ENCODE measurements at regions not wholly inside any gene's neighbourhood (a gene's known extent, or its start where the extent isn't known, plus 50 kb on each side); places are given as distances from the start of the nearest gene placed in this dataset.

- TF ChIP-seq ZNF274 (IDR thresholded peaks at IDR 0.05; ENCODE audit: low read depth, low read length) = no peak
- no peak overlapping the region for H3K4me3 ChIP-seq (ENCODE audit: low read length)
Measured at GRCh38 chr3:31358473-31359070, 174.2 kb upstream of the STT3B start.

GRCh38 chr3:31361371-31362273 lies 171.1 kb upstream of the STT3B start:
- no peak overlapping the region for H3K4me3 ChIP-seq (ENCODE audit: low read length)

GRCh38 chr3:31364188-31364587 lies 168.5 kb upstream of the STT3B start:
- no peak for TF ChIP-seq ZNF274 (IDR thresholded peaks at IDR 0.05; ENCODE audit: low read depth, low read length)
- H3K4me3 ChIP-seq (ENCODE audit: low read length) = no peak overlapping the region

More at GRCh38 chr3:31361371-31362273, 171.1 kb upstream of the STT3B start:
- TF ChIP-seq ZNF274 (IDR thresholded peaks at IDR 0.05; ENCODE audit: low read depth, low read length) = no peak

- H3K4me3 ChIP-seq (ENCODE audit: low read length) = no peak overlapping the region
- no peak for TF ChIP-seq ZNF274 (IDR thresholded peaks at IDR 0.05; ENCODE audit: low read depth, low read length)
Measured at GRCh38 chr3:31364711-31365110, 168.0 kb upstream of the STT3B start.

- no peak overlapping the region for H3K4me3 ChIP-seq (ENCODE audit: low read length)
- no peak for TF ChIP-seq ZNF274 (IDR thresholded peaks at IDR 0.05; ENCODE audit: low read depth, low read length)
Measured at GRCh38 chr3:31367518-31367917, 165.2 kb upstream of the STT3B start.

GRCh38 chr3:31369637-31370379 lies 162.9 kb upstream of the STT3B start:
- H3K4me3 ChIP-seq (ENCODE audit: low read length) = no peak overlapping the region
- TF ChIP-seq ZNF274 (IDR thresholded peaks at IDR 0.05; ENCODE audit: low read depth, low read length) = no peak

GRCh38 chr3:31370380-31370666 lies 162.4 kb upstream of the STT3B start:
- no peak overlapping the region for H3K4me3 ChIP-seq (ENCODE audit: low read length)
- TF ChIP-seq ZNF274 (IDR thresholded peaks at IDR 0.05; ENCODE audit: low read depth, low read length) = no peak

- no peak overlapping the region for H3K4me3 ChIP-seq (ENCODE audit: low read length)
Measured at GRCh38 chr3:31370681-31371080, 162.0 kb upstream of the STT3B start.

GRCh38 chr3:31371484-31372177 lies 161.1 kb upstream of the STT3B start:
- no peak for TF ChIP-seq ZNF274 (IDR thresholded peaks at IDR 0.05; ENCODE audit: low read depth, low read length)

More at GRCh38 chr3:31370681-31371080, 162.0 kb upstream of the STT3B start:
- no peak for TF ChIP-seq ZNF274 (IDR thresholded peaks at IDR 0.05; ENCODE audit: low read depth, low read length)

GRCh38 chr3:31373681-31374080 lies 159.0 kb upstream of the STT3B start:
- no peak for TF ChIP-seq ZNF274 (IDR thresholded peaks at IDR 0.05; ENCODE audit: low read depth, low read length)
- no peak overlapping the region for H3K4me3 ChIP-seq (ENCODE audit: low read length)

More at GRCh38 chr3:31371484-31372177, 161.1 kb upstream of the STT3B start:
- no peak overlapping the region for H3K4me3 ChIP-seq (ENCODE audit: low read length)

- H3K4me3 ChIP-seq (ENCODE audit: low read length) = no peak overlapping the region
- TF ChIP-seq ZNF274 (IDR thresholded peaks at IDR 0.05; ENCODE audit: low read depth, low read length) = no peak
Measured at GRCh38 chr3:31377045-31377642, 155.6 kb upstream of the STT3B start.

- no peak for TF ChIP-seq ZNF274 (IDR thresholded peaks at IDR 0.05; ENCODE audit: low read depth, low read length)
- H3K4me3 ChIP-seq (ENCODE audit: low read length) = no peak overlapping the region
Measured at GRCh38 chr3:31378231-31378630, 154.5 kb upstream of the STT3B start.

- TF ChIP-seq ZNF274 (IDR thresholded peaks at IDR 0.05; ENCODE audit: low read depth, low read length) = no peak
- no peak overlapping the region for H3K4me3 ChIP-seq (ENCODE audit: low read length)
Measured at GRCh38 chr3:31379598-31379997, 153.1 kb upstream of the STT3B start.

GRCh38 chr3:31382856-31383255 lies 149.9 kb upstream of the STT3B start:
- TF ChIP-seq ZNF274 (IDR thresholded peaks at IDR 0.05; ENCODE audit: low read depth, low read length) = no peak

More at GRCh38 chr3:31382856-31383255, 149.9 kb upstream of the STT3B start:
- no peak overlapping the region for H3K4me3 ChIP-seq (ENCODE audit: low read length)
